A549 (cell line): ENCODE measurements at regions not wholly inside any gene's neighbourhood (a gene's known extent, or its start where the extent isn't known, plus 50 kb on each side); places are given as distances from the start of the nearest gene placed in this dataset.

ENCODE experiments used
- ATAC-seq, 2 experiments: fragments of 200-7000 bp in 1 of 2; fragments of >200 bp in 1 of 2; cut with Nextera tagmentation in 1 of 2; cut with Tn5 transposase in 1 of 2; 3 replicates each; pipeline versions ENCODE4 v1.8.0 to v1.9.1; 2018 to 2020; ENCODE audit warnings: mild to moderate bottlenecking in 1 of 2, moderate library complexity in 1 of 2
- CTCF ChIA-PET: fragments of 300-600 bp; sonication (Branson Sonifier 250); formaldehyde crosslinking; extraction: SDS; loops from one replicate; lab custom pipeline; 2021; ENCODE audit warnings: antibody characterized with exemption, inconsistent platforms; lab: Yijun Ruan, JAX
- POLR2A ChIA-PET: fragments of 350-600 bp; formaldehyde crosslinking; extraction: SDS; loops from one replicate; lab custom pipeline; 2021; ENCODE audit warnings: antibody characterized with exemption, inconsistent platforms; lab: Yijun Ruan, JAX
- DNase-seq, 2 experiments: peaks; one replicate each; pipeline versions ENCODE4 v3.0.0 to v3.0.0-alpha.2; 2011 to 2016; ENCODE audit warnings: low read depth in 1 of 2, low spot score in 1 of 2
- FAIRE-seq: peaks from 2 replicates; lab custom pipeline; 2011; peaks lifted over from hg19 to GRCh38; lab: Jason Lieb, UNC
- H3K27ac ChIP-seq, 2 experiments: fragments of >200 bp; sonication (Bioruptor Twin); formaldehyde crosslinking; 3 replicates each; pipeline ENCODE4 v1.5.1; 2016 to 2017
- H3K4me1 ChIP-seq: fragments of >200 bp; sonication (Bioruptor Twin); formaldehyde crosslinking; 3 replicates; pipeline ENCODE4 v1.6.1; 2016
- H3K4me2 ChIP-seq: fragments of >200 bp; sonication (Bioruptor Twin); formaldehyde crosslinking; 3 replicates; pipeline ENCODE4 v1.6.1; 2016
- H3K4me3 ChIP-seq: fragments of >200 bp; sonication (Bioruptor Twin); formaldehyde crosslinking; 3 replicates; pipeline ENCODE4 v1.5.1; 2016
- H3K9me3 ChIP-seq: fragments of >200 bp; sonication (Bioruptor Twin); formaldehyde crosslinking; 3 replicates; pipeline ENCODE4 v1.6.1; 2016
- CEBPB ChIP-seq, 2 experiments: fragments of >200 bp in 1 of 2; sonication (Bioruptor Twin) in 1 of 2; formaldehyde crosslinking in 1 of 2; IDR thresholded peaks; 2 replicates each; pipeline ENCODE4 v1.6.1; 2012 to 2016
- ESRRA ChIP-seq: fragments of 150-350 bp; IDR thresholded peaks from 2 replicates; pipeline ENCODE4 v1.6.1; 2014; ENCODE audit warnings: mild to moderate bottlenecking, low read length, borderline replicate concordance
- FOSB ChIP-seq: fragments of 250-450 bp; sonication (Bioruptor Pico); IDR thresholded peaks from 2 replicates; pipeline ENCODE4 v1.5.0; 2020; ENCODE audit warnings: mild to moderate bottlenecking, moderate library complexity
- HDAC2 ChIP-seq: fragments of 200-600 bp; sonication (generic); IDR thresholded peaks from 2 replicates; pipeline ENCODE4 v1.6.1; 2016
- HEYL ChIP-seq: fragments of 250-450 bp; sonication (Bioruptor Pico); IDR thresholded peaks from 2 replicates; pipeline ENCODE4 v1.8.0; 2021; ENCODE audit warnings: mild to moderate bottlenecking, moderate library complexity
- HOXA7 ChIP-seq: fragments of 250-450 bp; sonication (Bioruptor Pico); IDR thresholded peaks from 2 replicates; pipeline ENCODE4 v1.5.0; 2020; ENCODE audit warnings: mild to moderate bottlenecking, moderate library complexity
- HOXB5 ChIP-seq: fragments of 250-450 bp; sonication (Bioruptor Pico); IDR thresholded peaks from 2 replicates; pipeline ENCODE4 v1.5.0; 2020; ENCODE audit warnings: mild to moderate bottlenecking, moderate library complexity
- JUN ChIP-seq, 2 experiments: fragments of >200 bp; sonication (Bioruptor Twin); formaldehyde crosslinking; IDR thresholded peaks; 2 replicates in 1 of 2; 3 replicates in 1 of 2; pipeline ENCODE4 v1.6.1; 2016 to 2017
- JUNB ChIP-seq: fragments of >200 bp; sonication (Bioruptor Twin); formaldehyde crosslinking; IDR thresholded peaks from 2 replicates; pipeline ENCODE4 v1.6.1; 2016
- KDM1A ChIP-seq: fragments of 200-600 bp; sonication (generic); IDR thresholded peaks from 2 replicates; pipeline ENCODE4 v1.6.1; 2016; ENCODE audit warnings: low read depth, mild to moderate bottlenecking
- NFE2L2 ChIP-seq: fragments of 150-350 bp; conservative IDR thresholded peaks from 2 replicates; pipeline ENCODE4 v1.6.1; 2014; ENCODE audit warnings: low read length
- NPAS2 ChIP-seq: fragments of 250-450 bp; sonication (Bioruptor Pico); IDR thresholded peaks from 2 replicates; pipeline ENCODE4 v1.8.0; 2022; ENCODE audit warnings: mild to moderate bottlenecking, moderate library complexity, borderline replicate concordance
- NR3C1 ChIP-seq: fragments of >200 bp; sonication (Bioruptor Twin); formaldehyde crosslinking; IDR thresholded peaks from 3 replicates; pipeline ENCODE4 v1.6.1; 2017
- POLR2A ChIP-seq: IDR thresholded peaks from 2 replicates; pipeline ENCODE4 v1.6.1; 2012; ENCODE audit warnings: mild to moderate bottlenecking, low read length
- SMC3 ChIP-seq: fragments of >200 bp; sonication (Bioruptor Twin); formaldehyde crosslinking; IDR thresholded peaks from 3 replicates; pipeline ENCODE4 v1.6.1; 2018; ENCODE audit warnings: inconsistent platforms
- TFCP2L1 ChIP-seq: fragments of 250-450 bp; sonication (Bioruptor Pico); IDR thresholded peaks from 2 replicates; pipeline ENCODE4 v1.5.0; 2021; ENCODE audit warnings: mild to moderate bottlenecking
- ZC3H11A ChIP-seq: fragments of 450-650 bp; IDR thresholded peaks from 2 replicates; pipeline ENCODE4 v1.6.1; 2014; ENCODE audit warnings: antibody characterized with exemption, mild to moderate bottlenecking
- ZSCAN20 ChIP-seq: fragments of 250-450 bp; sonication (Bioruptor Pico); IDR thresholded peaks from 2 replicates; pipeline ENCODE4 v1.8.0; 2022; ENCODE audit warnings: mild to moderate bottlenecking, moderate library complexity
- WGBS: methylation state at CpG from one replicate; pipeline ENCODE4 v1.1.6; 2017; ENCODE audit errors: missing lambda C conversion rate; 5-methylcytosine and 5-hydroxymethylcytosine counted together
- TF ChIP-seq, protein P1 (sequence below): fragments of >200 bp; sonication (Bioruptor Twin); formaldehyde crosslinking; IDR thresholded peaks from 3 replicates; pipeline ENCODE4 v1.5.1; 2016
- TF ChIP-seq, protein P2 (sequence below): fragments of 250-450 bp; sonication (Bioruptor Pico); IDR thresholded peaks from 2 replicates; pipeline ENCODE4 v1.5.0; 2021; ENCODE audit warnings: mild to moderate bottlenecking, moderate library complexity, borderline replicate concordance
- TF ChIP-seq, protein P3 (sequence below): fragments of >200 bp; sonication (Bioruptor Twin); formaldehyde crosslinking; IDR thresholded peaks from 2 replicates; pipeline ENCODE4 v1.6.1; 2016
- TF ChIP-seq, protein P4 (sequence below): fragments of >200 bp; sonication (Bioruptor Twin); formaldehyde crosslinking; IDR thresholded peaks from 3 replicates; pipeline ENCODE4 v1.6.1; 2016
- TF ChIP-seq, protein P5 (sequence below): IDR thresholded peaks from 2 replicates; pipeline ENCODE4 v1.6.1; 2012
- TF ChIP-seq, protein P6 (sequence below): fragments of 250-450 bp; sonication (Bioruptor Pico); IDR thresholded peaks from 2 replicates; pipeline ENCODE4 v1.5.0; 2020; ENCODE audit warnings: low read depth, mild to moderate bottlenecking, moderate library complexity

DNA sequence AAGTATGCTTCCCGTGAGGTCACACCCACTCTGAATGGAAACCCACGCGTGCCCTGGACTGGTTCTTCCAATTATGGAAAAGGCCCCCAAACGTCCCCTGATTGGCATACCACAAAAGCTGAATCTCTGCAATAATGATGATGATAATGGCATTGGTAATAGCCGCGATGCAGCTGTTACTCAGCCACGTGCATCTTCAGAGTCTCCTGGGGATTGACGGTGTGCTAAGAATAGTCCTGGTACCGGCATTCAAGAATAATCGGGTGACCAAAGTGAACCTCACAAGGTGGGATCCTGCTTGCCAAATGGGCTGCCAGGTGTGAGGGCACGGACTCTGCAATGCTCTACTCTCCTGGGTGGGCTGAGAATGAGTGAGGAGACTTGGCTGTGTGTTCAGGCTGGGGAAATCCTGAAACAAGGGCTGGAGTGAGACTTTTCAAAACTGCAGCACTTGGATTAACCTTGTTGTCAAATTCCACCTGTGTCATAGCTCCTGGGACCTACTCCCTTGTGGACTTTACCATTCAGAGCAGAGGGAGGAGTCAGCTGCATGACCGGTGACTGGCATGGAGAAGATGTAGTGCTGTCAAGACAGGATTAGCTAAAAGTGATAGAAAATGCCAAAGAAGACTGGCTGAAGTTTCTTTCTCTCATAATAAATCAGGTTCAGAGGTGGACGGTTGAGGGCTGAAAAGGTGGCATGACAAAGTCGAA is 615.4 kb downstream of the MID1IP1 start:
- Histone ChIP-seq H3K4me2 (no peak overlapping the region), H3K4me3 (no peak overlapping the region), H3K9me3 (no peaks in the 10 kb centered on the region), H3K4me1 (no peaks in the 10 kb centered on the region), H3K27ac (no peak overlapping the region)
- ATAC-seq (no peak), FAIRE-seq (no peak), DNase-seq (no peak)
- TF ChIP-seq ESRRA, result no peak
- TF ChIP-seq, protein P1, sequence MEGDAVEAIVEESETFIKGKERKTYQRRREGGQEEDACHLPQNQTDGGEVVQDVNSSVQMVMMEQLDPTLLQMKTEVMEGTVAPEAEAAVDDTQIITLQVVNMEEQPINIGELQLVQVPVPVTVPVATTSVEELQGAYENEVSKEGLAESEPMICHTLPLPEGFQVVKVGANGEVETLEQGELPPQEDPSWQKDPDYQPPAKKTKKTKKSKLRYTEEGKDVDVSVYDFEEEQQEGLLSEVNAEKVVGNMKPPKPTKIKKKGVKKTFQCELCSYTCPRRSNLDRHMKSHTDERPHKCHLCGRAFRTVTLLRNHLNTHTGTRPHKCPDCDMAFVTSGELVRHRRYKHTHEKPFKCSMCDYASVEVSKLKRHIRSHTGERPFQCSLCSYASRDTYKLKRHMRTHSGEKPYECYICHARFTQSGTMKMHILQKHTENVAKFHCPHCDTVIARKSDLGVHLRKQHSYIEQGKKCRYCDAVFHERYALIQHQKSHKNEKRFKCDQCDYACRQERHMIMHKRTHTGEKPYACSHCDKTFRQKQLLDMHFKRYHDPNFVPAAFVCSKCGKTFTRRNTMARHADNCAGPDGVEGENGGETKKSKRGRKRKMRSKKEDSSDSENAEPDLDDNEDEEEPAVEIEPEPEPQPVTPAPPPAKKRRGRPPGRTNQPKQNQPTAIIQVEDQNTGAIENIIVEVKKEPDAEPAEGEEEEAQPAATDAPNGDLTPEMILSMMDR, result no peak
- ChIA-PET POLR2A (interaction anchor here (0.6 kb wide), 1 partner anchor 738 kb away, joined by 4 read pairs; no protein-coding TSS in a partner anchor), CTCF (no interaction called here)
- 38% methylated on average over 11 of the region's 14 CpGs for whole genome bisulfite sequencing

DNA sequence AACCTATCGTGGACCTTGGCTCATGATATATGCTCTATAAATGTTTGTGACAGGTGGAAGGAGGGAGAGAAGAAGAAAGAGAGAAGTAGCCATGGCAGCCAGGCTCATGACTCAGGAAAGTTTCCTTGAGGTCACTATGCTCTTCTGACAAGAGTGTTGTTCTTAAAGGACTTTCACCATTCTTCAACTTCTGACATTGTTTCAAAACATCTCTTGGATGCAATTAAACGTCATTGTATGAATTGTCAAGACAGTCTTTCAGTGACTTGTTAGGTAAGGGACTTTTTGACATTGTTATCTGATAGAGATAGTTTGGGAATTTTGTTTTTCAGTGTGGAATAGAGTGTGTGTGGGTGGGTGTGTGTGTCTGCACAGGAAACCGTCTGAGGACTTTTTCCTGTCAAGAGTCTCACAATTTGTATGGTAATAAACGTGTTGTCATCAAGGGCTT is 617.0 kb downstream of the MID1IP1 start:
- TF ChIP-seq, protein P2, sequence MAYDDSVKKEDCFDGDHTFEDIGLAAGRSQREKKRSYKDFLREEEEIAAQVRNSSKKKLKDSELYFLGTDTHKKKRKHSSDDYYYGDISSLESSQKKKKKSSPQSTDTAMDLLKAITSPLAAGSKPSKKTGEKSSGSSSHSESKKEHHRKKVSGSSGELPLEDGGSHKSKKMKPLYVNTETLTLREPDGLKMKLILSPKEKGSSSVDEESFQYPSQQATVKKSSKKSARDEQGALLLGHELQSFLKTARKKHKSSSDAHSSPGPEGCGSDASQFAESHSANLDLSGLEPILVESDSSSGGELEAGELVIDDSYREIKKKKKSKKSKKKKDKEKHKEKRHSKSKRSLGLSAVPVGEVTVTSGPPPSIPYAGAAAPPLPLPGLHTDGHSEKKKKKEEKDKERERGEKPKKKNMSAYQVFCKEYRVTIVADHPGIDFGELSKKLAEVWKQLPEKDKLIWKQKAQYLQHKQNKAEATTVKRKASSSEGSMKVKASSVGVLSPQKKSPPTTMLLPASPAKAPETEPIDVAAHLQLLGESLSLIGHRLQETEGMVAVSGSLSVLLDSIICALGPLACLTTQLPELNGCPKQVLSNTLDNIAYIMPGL (CRISPR knock-in tag), result no peak
- TF ChIP-seq HOXB5 (CRISPR knock-in tag), result no peak
- TF ChIP-seq, protein P3, sequence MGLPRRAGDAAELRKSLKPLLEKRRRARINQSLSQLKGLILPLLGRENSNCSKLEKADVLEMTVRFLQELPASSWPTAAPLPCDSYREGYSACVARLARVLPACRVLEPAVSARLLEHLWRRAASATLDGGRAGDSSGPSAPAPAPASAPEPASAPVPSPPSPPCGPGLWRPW, result no peak
- TF ChIP-seq CEBPB (IDR thresholded peaks at IDR 0.05), result no peak
- no peak for TF ChIP-seq HOXA7 (CRISPR knock-in tag)
- TF ChIP-seq ZSCAN20 (CRISPR knock-in tag), result no peak
- TF ChIP-seq, all 56 proteins: peak for 0
- POLR2A ChIA-PET, result no interaction called here
- DNase-seq (no peak), FAIRE-seq (peak; percentile 70), ATAC-seq (no peak)
- H3K4me1 ChIP-seq, result no peaks in the 10 kb centered on the region
- no peaks in the 10 kb centered on the region for H3K9me3 ChIP-seq
- no peak overlapping the region for H3K27ac ChIP-seq
- CTCF ChIA-PET, result no interaction called here
- H3K4me3 ChIP-seq, result no peak overlapping the region
- H3K4me2 ChIP-seq, result no peak overlapping the region
- WGBS, result 3% methylated on average over 4 of the region's 4 CpGs

DNA sequence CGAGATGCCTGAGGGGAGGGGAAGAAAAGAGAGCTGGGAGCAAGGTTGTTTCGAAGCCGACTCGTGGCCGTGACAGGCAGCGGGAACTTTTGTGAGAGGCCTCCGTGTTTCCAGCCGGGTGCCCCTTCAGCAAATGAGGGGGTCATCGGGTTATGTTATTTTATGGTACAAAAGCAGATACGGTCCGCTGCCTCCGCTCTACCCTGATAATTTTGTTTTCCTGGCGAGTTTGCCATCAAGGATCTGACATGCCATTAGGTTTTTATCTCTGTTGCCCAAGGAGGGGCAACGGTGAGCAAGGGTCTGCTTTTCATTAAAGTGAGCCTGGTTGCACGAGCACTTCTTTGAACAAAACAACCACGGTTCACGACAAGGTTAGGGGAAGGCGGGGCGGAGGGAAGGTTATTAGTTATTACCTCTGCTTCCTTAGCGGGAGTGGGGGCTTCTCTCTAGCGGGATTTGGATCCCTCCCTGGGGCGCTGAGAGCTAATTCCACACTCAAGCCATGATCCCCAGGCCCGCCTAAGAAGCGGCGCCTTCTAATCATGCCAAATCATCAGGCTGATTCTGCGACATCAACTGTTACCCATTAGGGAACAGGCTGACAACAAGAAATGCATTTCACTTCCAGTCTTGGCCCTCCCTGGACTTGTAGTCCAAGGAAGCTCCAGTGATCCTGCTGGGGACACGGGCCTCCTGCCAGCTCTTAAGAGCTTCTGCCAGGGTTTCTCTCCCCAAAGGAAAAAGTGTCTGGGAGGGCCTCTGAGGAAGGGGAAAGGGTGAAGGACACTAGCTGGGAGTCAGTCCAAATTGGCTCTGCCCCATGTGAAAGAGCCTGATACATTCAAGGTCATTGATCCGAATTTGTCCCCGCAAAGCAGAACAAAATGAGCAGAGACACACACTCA is 617.7 kb downstream of the MID1IP1 start:
- H3K9me3 ChIP-seq, result no peaks in the 10 kb centered on the region
- H3K4me2 ChIP-seq, result no peak overlapping the region
- ATAC-seq (no peak), FAIRE-seq (no peak), DNase-seq (no peak)
- 69% methylated on average over 28 of the region's 29 CpGs for WGBS
- ChIA-PET POLR2A (no interaction called here), CTCF (no interaction called here)
- H3K4me3 ChIP-seq, result no peak overlapping the region
- TF ChIP-seq HDAC2 (no peak), JUN (IDR thresholded peaks at IDR 0.05) (no peak), FOSB (no peak), NR3C1 (no peak), KDM1A (no peak), JUNB (no peak), NPAS2 (CRISPR knock-in tag) (no peak), SMC3 (no peak), POLR2A (no peak), HEYL (CRISPR knock-in tag) (no peak), NFE2L2 (no peak), HOXB5 (CRISPR knock-in tag) (no peak), ZC3H11A (no peak), TFCP2L1 (no peak)
- TF ChIP-seq, protein P4, sequence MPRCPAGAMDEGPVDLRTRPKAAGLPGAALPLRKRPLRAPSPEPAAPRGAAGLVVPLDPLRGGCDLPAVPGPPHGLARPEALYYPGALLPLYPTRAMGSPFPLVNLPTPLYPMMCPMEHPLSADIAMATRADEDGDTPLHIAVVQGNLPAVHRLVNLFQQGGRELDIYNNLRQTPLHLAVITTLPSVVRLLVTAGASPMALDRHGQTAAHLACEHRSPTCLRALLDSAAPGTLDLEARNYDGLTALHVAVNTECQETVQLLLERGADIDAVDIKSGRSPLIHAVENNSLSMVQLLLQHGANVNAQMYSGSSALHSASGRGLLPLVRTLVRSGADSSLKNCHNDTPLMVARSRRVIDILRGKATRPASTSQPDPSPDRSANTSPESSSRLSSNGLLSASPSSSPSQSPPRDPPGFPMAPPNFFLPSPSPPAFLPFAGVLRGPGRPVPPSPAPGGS, result no peak
- TF ChIP-seq, protein P5, sequence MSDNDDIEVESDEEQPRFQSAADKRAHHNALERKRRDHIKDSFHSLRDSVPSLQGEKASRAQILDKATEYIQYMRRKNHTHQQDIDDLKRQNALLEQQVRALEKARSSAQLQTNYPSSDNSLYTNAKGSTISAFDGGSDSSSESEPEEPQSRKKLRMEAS, result no peak
- TF ChIP-seq, protein P6, sequence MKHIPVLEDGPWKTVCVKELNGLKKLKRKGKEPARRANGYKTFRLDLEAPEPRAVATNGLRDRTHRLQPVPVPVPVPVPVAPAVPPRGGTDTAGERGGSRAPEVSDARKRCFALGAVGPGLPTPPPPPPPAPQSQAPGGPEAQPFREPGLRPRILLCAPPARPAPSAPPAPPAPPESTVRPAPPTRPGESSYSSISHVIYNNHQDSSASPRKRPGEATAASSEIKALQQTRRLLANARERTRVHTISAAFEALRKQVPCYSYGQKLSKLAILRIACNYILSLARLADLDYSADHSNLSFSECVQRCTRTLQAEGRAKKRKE (CRISPR knock-in tag), result no peak
- TF ChIP-seq, protein P1, result no peak
- H3K27ac ChIP-seq, result no peak overlapping the region
- no peaks in the 10 kb centered on the region for H3K4me1 ChIP-seq
